ENCODE measurements at regions not wholly inside any gene's neighbourhood (a gene's known extent, or its start where the extent isn't known, plus 50 kb on each side); places are given as distances from the start of the nearest gene placed in this dataset.

DNA sequence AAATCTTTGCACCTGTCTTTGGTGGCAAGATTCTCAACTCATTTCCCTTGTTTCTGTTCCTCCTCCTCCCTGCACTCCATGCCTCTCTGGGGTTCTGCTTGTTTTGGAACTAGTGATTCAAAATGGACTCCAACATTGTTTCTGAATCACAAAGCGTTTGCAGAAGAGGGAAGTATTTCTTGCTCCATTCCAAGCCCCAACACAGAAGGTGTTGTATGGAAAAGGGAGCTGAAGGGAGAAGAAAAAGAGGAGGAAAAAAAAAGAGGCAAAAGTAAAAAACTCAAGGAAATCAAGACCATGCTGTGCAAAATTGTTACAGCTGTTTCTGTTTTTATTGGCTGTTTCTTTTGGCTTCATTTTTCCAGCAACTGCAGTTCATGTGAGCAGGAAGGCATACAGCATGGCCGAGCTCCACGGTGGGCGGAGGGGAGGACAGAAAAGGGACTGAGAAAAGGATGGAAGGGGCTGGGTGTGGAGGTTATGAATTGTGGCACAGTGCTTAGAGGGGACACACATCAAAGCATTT, 66.9 kb upstream of the PRL start:
- H3K4me1 ChIP-seq: peaks cover 0 to 16% (median 0%) of the 10 kb centered on the region in 4 donors
- intact Hi-C loops (cut with DNase I): no loop called here
- H3K9me3 ChIP-seq: no peaks in the 10 kb centered on the region
- H3K36me3 ChIP-seq: no peaks in the 10 kb centered on the region
- ATAC-seq (no peak), DNase-seq (no peak)
- WGBS (ENCODE audit: insufficient coverage, low coverage, low lambda C conversion rate, missing lambda C conversion rate): 77% methylated on average over 4 of the region's 4 CpGs
- H3K4me3 ChIP-seq: no peak overlapping the region
- no peaks in the 10 kb centered on the region for H3K27me3 ChIP-seq
- TF ChIP-seq, protein P1, sequence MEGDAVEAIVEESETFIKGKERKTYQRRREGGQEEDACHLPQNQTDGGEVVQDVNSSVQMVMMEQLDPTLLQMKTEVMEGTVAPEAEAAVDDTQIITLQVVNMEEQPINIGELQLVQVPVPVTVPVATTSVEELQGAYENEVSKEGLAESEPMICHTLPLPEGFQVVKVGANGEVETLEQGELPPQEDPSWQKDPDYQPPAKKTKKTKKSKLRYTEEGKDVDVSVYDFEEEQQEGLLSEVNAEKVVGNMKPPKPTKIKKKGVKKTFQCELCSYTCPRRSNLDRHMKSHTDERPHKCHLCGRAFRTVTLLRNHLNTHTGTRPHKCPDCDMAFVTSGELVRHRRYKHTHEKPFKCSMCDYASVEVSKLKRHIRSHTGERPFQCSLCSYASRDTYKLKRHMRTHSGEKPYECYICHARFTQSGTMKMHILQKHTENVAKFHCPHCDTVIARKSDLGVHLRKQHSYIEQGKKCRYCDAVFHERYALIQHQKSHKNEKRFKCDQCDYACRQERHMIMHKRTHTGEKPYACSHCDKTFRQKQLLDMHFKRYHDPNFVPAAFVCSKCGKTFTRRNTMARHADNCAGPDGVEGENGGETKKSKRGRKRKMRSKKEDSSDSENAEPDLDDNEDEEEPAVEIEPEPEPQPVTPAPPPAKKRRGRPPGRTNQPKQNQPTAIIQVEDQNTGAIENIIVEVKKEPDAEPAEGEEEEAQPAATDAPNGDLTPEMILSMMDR (IDR thresholded peaks at IDR 0.05): no peak
- no peak for TF ChIP-seq POLR2A (IDR thresholded peaks at IDR 0.05)
- H3K27ac ChIP-seq: no peak overlapping the region

DNA sequence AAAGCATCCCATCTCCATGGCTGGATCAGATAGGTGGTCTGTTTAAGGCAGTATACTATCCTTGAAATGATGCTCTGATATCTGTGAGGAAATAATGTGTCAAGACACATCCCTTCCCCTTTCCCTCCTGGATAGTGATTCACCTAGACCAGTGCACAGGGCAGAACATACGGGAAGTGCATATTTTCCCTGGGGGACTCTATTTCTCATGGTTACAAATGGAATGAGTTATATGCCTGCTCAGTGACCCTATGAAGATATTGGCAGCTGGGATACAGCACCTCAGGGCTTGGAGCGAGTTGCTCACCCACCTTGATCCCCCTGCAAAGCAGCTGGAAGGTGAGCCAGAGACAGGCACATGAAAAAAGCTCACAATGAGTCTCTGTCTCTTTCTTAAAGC, 67.5 kb upstream of the PRL start:
- no peaks in the 10 kb centered on the region for H3K27me3 ChIP-seq
- 86% methylated on average over 1 of the region's 2 CpGs for WGBS (ENCODE audit: insufficient coverage, low coverage, low lambda C conversion rate, missing lambda C conversion rate)
- intact Hi-C loops (cut with DNase I): no loop called here
- no peak overlapping the region for H3K4me3 ChIP-seq
- ATAC-seq (no peak), DNase-seq (no peak)
- H3K9me3 ChIP-seq: no peaks in the 10 kb centered on the region
- H3K27ac ChIP-seq: no peak overlapping the region
- TF ChIP-seq, protein P1 (IDR thresholded peaks at IDR 0.05): no peak
- TF ChIP-seq POLR2A (IDR thresholded peaks at IDR 0.05): no peak
- no peaks in the 10 kb centered on the region for H3K36me3 ChIP-seq
- peaks cover 0 to 16% (median 0%) of the 10 kb centered on the region in 4 donors for H3K4me1 ChIP-seq

DNA sequence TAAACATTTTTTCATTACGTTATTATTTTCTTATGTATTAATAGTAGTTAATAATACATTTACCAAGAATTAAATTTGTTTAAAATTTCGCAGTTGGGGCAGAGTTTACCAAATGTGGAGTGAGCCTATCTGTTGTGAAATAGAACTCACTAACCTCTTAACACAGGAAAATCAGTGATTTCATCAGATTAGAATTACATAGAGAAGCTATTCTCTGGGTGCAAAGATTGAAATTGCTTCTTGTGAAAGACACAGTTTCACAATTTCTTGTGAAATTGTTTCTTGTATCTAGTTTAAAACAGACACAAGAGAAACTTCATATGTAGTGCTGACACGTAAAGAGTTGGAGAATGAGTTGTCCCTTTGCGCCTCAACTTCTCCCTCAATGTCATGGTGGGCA, 69.4 kb upstream of the PRL start:
- no peaks in the 10 kb centered on the region for H3K27me3 ChIP-seq
- no peak overlapping the region for H3K4me3 ChIP-seq
- H3K36me3 ChIP-seq: no peaks in the 10 kb centered on the region
- peak; percentile 67 to 85 (median 76) for ATAC-seq
- WGBS (ENCODE audit: insufficient coverage, low coverage, low lambda C conversion rate, missing lambda C conversion rate): 21% methylated on average over 4 of the region's 4 CpGs
- DNase-seq: no peak
- no peak for TF ChIP-seq POLR2A (IDR thresholded peaks at IDR 0.05)
- TF ChIP-seq, protein P1 (IDR thresholded peaks at IDR 0.05): no peak
- H3K4me1 ChIP-seq: peaks cover 0 to 16% (median 0%) of the 10 kb centered on the region in 4 donors
- no peaks in the 10 kb centered on the region for H3K9me3 ChIP-seq
- intact Hi-C loops (cut with DNase I): no loop called here
- H3K27ac ChIP-seq: peak overlapping the region in 1 of 3 donors; percentile 41

DNA sequence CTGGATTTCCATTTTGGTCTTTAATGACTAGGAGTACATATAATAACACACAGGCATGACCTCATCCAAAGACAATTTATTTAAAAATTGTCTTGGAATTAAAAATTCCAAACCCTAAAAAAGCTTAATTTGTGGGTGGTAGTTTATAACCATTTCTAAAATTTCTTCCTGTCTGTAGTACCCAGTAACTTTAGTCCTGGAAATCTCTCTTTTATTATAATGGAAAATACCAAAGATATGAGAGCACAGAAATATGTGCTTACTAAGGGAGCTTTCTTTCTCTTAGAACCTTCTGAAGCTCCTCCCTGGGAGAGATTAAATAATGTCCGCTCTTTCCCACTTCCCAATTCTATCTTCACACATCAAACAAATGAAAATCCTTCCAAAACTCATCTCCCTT, 70.5 kb upstream of the PRL start:
- no peak for DNase-seq
- Histone ChIP-seq H3K9me3 (no peaks in the 10 kb centered on the region), H3K27ac (no peak overlapping the region), H3K36me3 (no peaks in the 10 kb centered on the region), H3K4me1 (peaks cover 0 to 16% (median 0%) of the 10 kb centered on the region in 4 donors), H3K4me3 (no peak overlapping the region), H3K27me3 (no peaks in the 10 kb centered on the region)
- TF ChIP-seq, protein P1 (IDR thresholded peaks at IDR 0.05): no peak
- TF ChIP-seq POLR2A (IDR thresholded peaks at IDR 0.05): no peak
- WGBS (ENCODE audit: insufficient coverage, low coverage, low lambda C conversion rate, missing lambda C conversion rate): 85% methylated on average over 1 of the region's 1 CpG
- no peak for ATAC-seq
- intact Hi-C loops (cut with DNase I): no loop called here

DNA sequence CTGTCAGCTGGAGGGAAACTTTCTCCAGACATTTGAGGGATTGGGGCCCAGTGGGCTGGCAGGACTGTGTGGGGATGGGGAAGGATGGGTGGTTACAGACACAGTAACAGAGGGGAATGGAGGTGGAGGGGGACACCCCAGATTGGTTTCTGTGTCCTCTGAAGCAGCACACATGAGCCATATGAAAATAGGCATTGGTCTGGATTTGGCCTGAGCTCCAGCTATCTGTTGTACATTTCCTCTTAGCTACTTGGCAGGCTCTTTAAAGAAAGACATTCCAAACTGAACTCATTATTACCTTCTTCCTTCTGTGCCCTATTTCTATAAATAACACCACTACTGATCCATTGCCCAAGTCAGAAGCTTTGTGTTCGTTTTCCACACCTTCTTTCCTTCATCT, 72.0 kb upstream of the PRL start:
- Histone ChIP-seq H3K4me1 (peaks cover 0 to 16% (median 0%) of the 10 kb centered on the region in 4 donors), H3K27ac (no peak overlapping the region), H3K27me3 (no peaks in the 10 kb centered on the region), H3K36me3 (no peaks in the 10 kb centered on the region), H3K4me3 (no peak overlapping the region), H3K9me3 (no peaks in the 10 kb centered on the region)
- WGBS (ENCODE audit: insufficient coverage, low coverage, low lambda C conversion rate, missing lambda C conversion rate): 38% methylated on average over 1 of the region's 1 CpG
- intact Hi-C loops (cut with DNase I): no loop called here
- ATAC-seq: no peak
- TF ChIP-seq, protein P1 (IDR thresholded peaks at IDR 0.05): no peak
- TF ChIP-seq POLR2A (IDR thresholded peaks at IDR 0.05): no peak
- no peak for DNase-seq

All from right lobe of liver (tissue), 6 donors.